GM12878 (cell line): ENCODE measurements at regions not wholly inside any gene's neighbourhood (a gene's known extent, or its start where the extent isn't known, plus 50 kb on each side); places are given as distances from the start of the nearest gene placed in this dataset.

Experiments
- ATAC-seq: fragments of 200-7000 bp; cut with Tn5 transposase; 3 replicates; pipeline ENCODE4 v1.9.1; 2020; ENCODE audit warnings: mild to moderate bottlenecking, moderate library complexity
- BruUV-seq: library from RNA; stranded (reverse); fragments of 400-500 nt; replicated peaks from 2 replicates; lab custom pipeline; 2021; lab: Mats Ljungman, UMichigan
- CTCF ChIA-PET: fragments of 300-600 bp; sonication (Branson Sonifier 250); formaldehyde crosslinking; extraction: SDS; loops from one replicate; lab custom pipeline; 2021; ENCODE audit warnings: inconsistent platforms; lab: Yijun Ruan, JAX
- POLR2A ChIA-PET: fragments of 350-600 bp; formaldehyde crosslinking; extraction: SDS; loops from one replicate; lab custom pipeline; 2021; ENCODE audit warnings: inconsistent platforms; lab: Charles Lee
- RAD21 ChIA-PET: fragments of 300-600 bp; sonication (Branson Sonifier 250); formaldehyde crosslinking; loops from one replicate; lab custom pipeline; 2023; ENCODE audit warnings: antibody characterized with exemption; ENCODE audit not compliant: unreplicated experiment; lab: Charles Lee
- SMC1A ChIA-PET: fragments of 300-600 bp; sonication (Branson Sonifier 250); formaldehyde crosslinking; loops from one replicate; lab custom pipeline; 2023; ENCODE audit not compliant: unreplicated experiment, uncharacterized antibody; lab: Charles Lee
- DNase-seq: peaks from one replicate; pipeline ENCODE4 v3.0.0-alpha.2; 2011; ENCODE audit warnings: low read depth, low spot score
- FAIRE-seq: peaks from 3 replicates; lab custom pipeline; 2011; peaks lifted over from hg19 to GRCh38; lab: Jason Lieb, UNC
- H2AFZ ChIP-seq: 2 replicates; pipeline ENCODE4 v1.6.0; 2011; ENCODE audit warnings: low read depth, low read length, control low read depth; ENCODE audit not compliant: control insufficient read depth
- H3K27ac ChIP-seq: 2 replicates; pipeline ENCODE4 v1.5.1; 2011; ENCODE audit warnings: control low read depth; ENCODE audit not compliant: control insufficient read depth, insufficient read depth
- H3K27me3 ChIP-seq, 2 experiments: replicated peaks in 1 of 2; 2 replicates each; pipeline versions ENCODE4 v1.6.0 to v1.6.1; 2011; ENCODE audit warnings: low read length in 1 of 2; ENCODE audit not compliant: control insufficient read depth in 2 of 2, insufficient read depth in 2 of 2
- H3K36me3 ChIP-seq, 2 experiments: 2 replicates each; pipeline ENCODE4 v1.5.1; 2011; ENCODE audit warnings: low read length in 1 of 2; ENCODE audit not compliant: control insufficient read depth in 2 of 2, insufficient read depth in 2 of 2
- H3K4me1 ChIP-seq: 2 replicates; pipeline ENCODE4 v1.6.1; 2011; ENCODE audit warnings: mild to moderate bottlenecking, low read length, moderate library complexity, mixed read lengths; ENCODE audit not compliant: control insufficient read depth, insufficient read depth
- H3K4me2 ChIP-seq: 2 replicates; pipeline ENCODE4 v1.6.0; 2011; ENCODE audit warnings: control low read depth; ENCODE audit not compliant: control insufficient read depth, insufficient read depth
- H3K4me3 ChIP-seq: fragments of 200-600 bp; sonication (generic); 2 replicates; pipeline ENCODE4 v1.5.1; 2016
- H3K79me2 ChIP-seq: 2 replicates; pipeline ENCODE4 v1.6.0; 2011; ENCODE audit warnings: low read length; ENCODE audit not compliant: control insufficient read depth, insufficient read depth
- H3K9ac ChIP-seq: 2 replicates; pipeline ENCODE4 v1.8.0; 2011; ENCODE audit warnings: low read length, control low read depth, mixed read lengths; ENCODE audit not compliant: control insufficient read depth, insufficient read depth
- H3K9me3 ChIP-seq: replicated peaks from 3 replicates; pipeline ENCODE4 v1.5.1; 2011; ENCODE audit warnings: mild to moderate bottlenecking, low read length; ENCODE audit not compliant: control insufficient read depth, insufficient read depth
- H4K20me1 ChIP-seq: 2 replicates; pipeline ENCODE4 v1.6.0; 2011; ENCODE audit not compliant: control insufficient read depth, insufficient read depth
- KAT2A ChIP-seq: conservative IDR thresholded peaks from 2 replicates; pipeline ENCODE4 v1.6.1; 2011; ENCODE audit warnings: low read depth, low read length; ENCODE audit not compliant: control insufficient read depth
- KLF5 ChIP-seq: fragments of 450-650 bp; IDR thresholded peaks from 2 replicates; pipeline ENCODE4 v1.6.1; 2014; ENCODE audit warnings: mild to moderate bottlenecking; ENCODE audit not compliant: partially characterized antibody
- LARP7 ChIP-seq: fragments of 450-650 bp; IDR thresholded peaks from 2 replicates; pipeline ENCODE4 v1.6.1; 2017; ENCODE audit warnings: mild to moderate bottlenecking
- MEF2A ChIP-seq: IDR thresholded peaks from 2 replicates; pipeline ENCODE4 v1.6.1; 2011; ENCODE audit warnings: low read depth, mild to moderate bottlenecking, low read length, moderate library complexity; ENCODE audit not compliant: insufficient read depth
- POLR2A ChIP-seq: IDR thresholded peaks from 2 replicates; pipeline ENCODE4 v1.6.1; 2011; ENCODE audit warnings: low read depth, mild to moderate bottlenecking, low read length
- RB1 ChIP-seq: fragments of 450-650 bp; formaldehyde crosslinking; IDR thresholded peaks from 2 replicates; pipeline ENCODE4 v1.6.1; 2017; ENCODE audit warnings: mild to moderate bottlenecking, borderline replicate concordance
- RBBP5 ChIP-seq: fragments of 200-600 bp; sonication (generic); conservative IDR thresholded peaks from 2 replicates; pipeline ENCODE4 v1.6.1; 2016
- SIX5 ChIP-seq: IDR thresholded peaks from 2 replicates; pipeline ENCODE4 v1.6.1; 2011; ENCODE audit warnings: mild to moderate bottlenecking, low read depth, low read length, moderate library complexity; ENCODE audit not compliant: severe bottlenecking
- SMAD1 ChIP-seq: fragments of 450-650 bp; IDR thresholded peaks from 2 replicates; pipeline ENCODE4 v1.6.1; 2018; ENCODE audit warnings: mild to moderate bottlenecking, low read depth; ENCODE audit not compliant: partially characterized antibody
- WGBS: methylation state at CpG from one replicate; pipeline ENCODE4 v1.1.6; 2016; ENCODE audit warnings: low lambda C conversion rate; ENCODE audit not compliant: insufficient replicate concordance, insufficient coverage; ENCODE audit errors: missing lambda C conversion rate; 5-methylcytosine and 5-hydroxymethylcytosine counted together
- in situ Hi-C: fragments of 300-500 bp; cut with MboI; formaldehyde crosslinking; loops from 9 replicates; pipeline ENCODE4 v1.14.3; 2018; ENCODE audit warnings: mixed read lengths
- intact Hi-C: fragments of 100-400 bp; cut with micrococcal nuclease; formaldehyde crosslinking; loops from one replicate; pipeline ENCODE4 v1.14.2; 2022; ENCODE audit not compliant: unreplicated experiment
- TF ChIP-seq, protein P1 (sequence below): IDR thresholded peaks from 2 replicates; pipeline ENCODE4 v1.6.1; 2012; ENCODE audit warnings: low read depth, low read length, improper control_type of control experiment
- TF ChIP-seq, protein P2 (sequence below): IDR thresholded peaks from 2 replicates; pipeline ENCODE4 v1.6.1; 2012; ENCODE audit warnings: mild to moderate bottlenecking, low read depth, low read length
- TF ChIP-seq, protein P3 (sequence below): fragments of 450-650 bp; IDR thresholded peaks from 2 replicates; pipeline ENCODE4 v1.6.1; 2018; ENCODE audit warnings: borderline replicate concordance, mild to moderate bottlenecking; ENCODE audit not compliant: partially characterized antibody
- TF ChIP-seq, protein P4 (sequence below): fragments of 450-650 bp; conservative IDR thresholded peaks from 2 replicates; pipeline ENCODE4 v1.6.1; 2017; ENCODE audit warnings: mild to moderate bottlenecking, moderate library complexity

DNA sequence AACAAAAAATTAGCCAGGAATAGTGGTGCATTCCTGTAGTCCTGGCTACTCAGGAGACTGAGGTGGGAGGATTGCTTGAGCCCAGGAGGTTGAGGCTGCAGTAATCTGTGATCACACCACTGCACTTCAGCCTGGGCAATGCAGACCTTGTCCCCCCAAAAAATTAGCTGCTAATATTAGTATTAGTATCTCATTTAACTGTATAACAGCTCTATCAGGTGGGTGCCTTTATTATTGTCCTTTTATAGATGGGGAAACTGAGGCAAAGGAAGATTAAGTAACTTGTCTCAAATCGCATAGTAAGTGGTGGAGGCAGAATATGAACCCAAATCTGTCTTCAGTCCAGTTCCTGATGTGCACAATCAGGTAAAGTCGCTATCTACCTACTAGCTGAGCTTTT is 142.3 kb upstream of the CRY1 start:
- Histone ChIP-seq H3K27me3 (no peaks in the 10 kb centered on the region; a peak in 1 of 4 replicates), H3K9ac (no peak overlapping the region), H3K79me2 (no peaks in the 10 kb centered on the region), H2AFZ (no peak overlapping the region), H3K9me3 (no peaks in the 10 kb centered on the region), H3K27ac (no peak overlapping the region), H3K4me1 (no peaks in the 10 kb centered on the region), H4K20me1 (no peaks in the 10 kb centered on the region), H3K4me2 (no peak overlapping the region), H3K4me3 (no peak overlapping the region), H3K36me3 (no peaks in the 10 kb centered on the region)
- intact Hi-C loops: no loop called here
- FAIRE-seq (no peak), DNase-seq (no peak), ATAC-seq (no peak)
- 13% methylated on average over 2 of the region's 2 CpGs for WGBS
- no TSS peak for BruUV-seq
- in situ Hi-C loops: no loop called here
- CTCF ChIA-PET: interaction anchor here (1.6 kb wide), 1 partner anchor 104 kb away, joined by 6 read pairs; no protein-coding TSS in a partner anchor
- RAD21 ChIA-PET: no interaction called here
- POLR2A ChIA-PET: interaction anchor here (0.5 kb wide), 1 partner anchor 125 kb away, joined by 3 read pairs; no protein-coding TSS in a partner anchor
- SMC1A ChIA-PET: no interaction called here
- TF ChIP-seq, protein P1, sequence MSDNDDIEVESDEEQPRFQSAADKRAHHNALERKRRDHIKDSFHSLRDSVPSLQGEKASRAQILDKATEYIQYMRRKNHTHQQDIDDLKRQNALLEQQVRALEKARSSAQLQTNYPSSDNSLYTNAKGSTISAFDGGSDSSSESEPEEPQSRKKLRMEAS: no peak
- TF ChIP-seq POLR2A (no peak), RB1 (no peak), SMAD1 (no peak), MEF2A (no peak), RBBP5 (no peak), SIX5 (no peak), LARP7 (no peak), KLF5 (no peak), KAT2A (no peak)
- TF ChIP-seq, protein P2, sequence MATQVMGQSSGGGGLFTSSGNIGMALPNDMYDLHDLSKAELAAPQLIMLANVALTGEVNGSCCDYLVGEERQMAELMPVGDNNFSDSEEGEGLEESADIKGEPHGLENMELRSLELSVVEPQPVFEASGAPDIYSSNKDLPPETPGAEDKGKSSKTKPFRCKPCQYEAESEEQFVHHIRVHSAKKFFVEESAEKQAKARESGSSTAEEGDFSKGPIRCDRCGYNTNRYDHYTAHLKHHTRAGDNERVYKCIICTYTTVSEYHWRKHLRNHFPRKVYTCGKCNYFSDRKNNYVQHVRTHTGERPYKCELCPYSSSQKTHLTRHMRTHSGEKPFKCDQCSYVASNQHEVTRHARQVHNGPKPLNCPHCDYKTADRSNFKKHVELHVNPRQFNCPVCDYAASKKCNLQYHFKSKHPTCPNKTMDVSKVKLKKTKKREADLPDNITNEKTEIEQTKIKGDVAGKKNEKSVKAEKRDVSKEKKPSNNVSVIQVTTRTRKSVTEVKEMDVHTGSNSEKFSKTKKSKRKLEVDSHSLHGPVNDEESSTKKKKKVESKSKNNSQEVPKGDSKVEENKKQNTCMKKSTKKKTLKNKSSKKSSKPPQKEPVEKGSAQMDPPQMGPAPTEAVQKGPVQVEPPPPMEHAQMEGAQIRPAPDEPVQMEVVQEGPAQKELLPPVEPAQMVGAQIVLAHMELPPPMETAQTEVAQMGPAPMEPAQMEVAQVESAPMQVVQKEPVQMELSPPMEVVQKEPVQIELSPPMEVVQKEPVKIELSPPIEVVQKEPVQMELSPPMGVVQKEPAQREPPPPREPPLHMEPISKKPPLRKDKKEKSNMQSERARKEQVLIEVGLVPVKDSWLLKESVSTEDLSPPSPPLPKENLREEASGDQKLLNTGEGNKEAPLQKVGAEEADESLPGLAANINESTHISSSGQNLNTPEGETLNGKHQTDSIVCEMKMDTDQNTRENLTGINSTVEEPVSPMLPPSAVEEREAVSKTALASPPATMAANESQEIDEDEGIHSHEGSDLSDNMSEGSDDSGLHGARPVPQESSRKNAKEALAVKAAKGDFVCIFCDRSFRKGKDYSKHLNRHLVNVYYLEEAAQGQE: no peak
- TF ChIP-seq, protein P3, sequence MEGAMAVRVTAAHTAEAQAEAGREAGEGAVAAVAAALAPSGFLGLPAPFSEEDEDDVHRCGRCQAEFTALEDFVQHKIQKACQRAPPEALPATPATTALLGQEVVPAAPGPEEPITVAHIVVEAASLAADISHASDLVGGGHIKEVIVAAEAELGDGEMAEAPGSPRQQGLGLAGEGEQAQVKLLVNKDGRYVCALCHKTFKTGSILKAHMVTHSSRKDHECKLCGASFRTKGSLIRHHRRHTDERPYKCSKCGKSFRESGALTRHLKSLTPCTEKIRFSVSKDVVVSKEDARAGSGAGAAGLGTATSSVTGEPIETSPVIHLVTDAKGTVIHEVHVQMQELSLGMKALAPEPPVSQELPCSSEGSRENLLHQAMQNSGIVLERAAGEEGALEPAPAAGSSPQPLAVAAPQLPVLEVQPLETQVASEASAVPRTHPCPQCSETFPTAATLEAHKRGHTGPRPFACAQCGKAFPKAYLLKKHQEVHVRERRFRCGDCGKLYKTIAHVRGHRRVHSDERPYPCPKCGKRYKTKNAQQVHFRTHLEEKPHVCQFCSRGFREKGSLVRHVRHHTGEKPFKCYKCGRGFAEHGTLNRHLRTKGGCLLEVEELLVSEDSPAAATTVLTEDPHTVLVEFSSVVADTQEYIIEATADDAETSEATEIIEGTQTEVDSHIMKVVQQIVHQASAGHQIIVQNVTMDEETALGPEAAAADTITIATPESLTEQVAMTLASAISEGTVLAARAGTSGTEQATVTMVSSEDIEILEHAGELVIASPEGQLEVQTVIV: no peak
- TF ChIP-seq, protein P4, sequence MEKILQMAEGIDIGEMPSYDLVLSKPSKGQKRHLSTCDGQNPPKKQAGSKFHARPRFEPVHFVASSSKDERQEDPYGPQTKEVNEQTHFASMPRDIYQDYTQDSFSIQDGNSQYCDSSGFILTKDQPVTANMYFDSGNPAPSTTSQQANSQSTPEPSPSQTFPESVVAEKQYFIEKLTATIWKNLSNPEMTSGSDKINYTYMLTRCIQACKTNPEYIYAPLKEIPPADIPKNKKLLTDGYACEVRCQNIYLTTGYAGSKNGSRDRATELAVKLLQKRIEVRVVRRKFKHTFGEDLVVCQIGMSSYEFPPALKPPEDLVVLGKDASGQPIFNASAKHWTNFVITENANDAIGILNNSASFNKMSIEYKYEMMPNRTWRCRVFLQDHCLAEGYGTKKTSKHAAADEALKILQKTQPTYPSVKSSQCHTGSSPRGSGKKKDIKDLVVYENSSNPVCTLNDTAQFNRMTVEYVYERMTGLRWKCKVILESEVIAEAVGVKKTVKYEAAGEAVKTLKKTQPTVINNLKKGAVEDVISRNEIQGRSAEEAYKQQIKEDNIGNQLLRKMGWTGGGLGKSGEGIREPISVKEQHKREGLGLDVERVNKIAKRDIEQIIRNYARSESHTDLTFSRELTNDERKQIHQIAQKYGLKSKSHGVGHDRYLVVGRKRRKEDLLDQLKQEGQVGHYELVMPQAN: no peak
